Endothelial cell of umbilical vein (primary cell): ENCODE measurements at regions not wholly inside any gene's neighbourhood (a gene's known extent, or its start where the extent isn't known, plus 50 kb on each side); places are given as distances from the start of the nearest gene placed in this dataset.

Experiments used
- BruUV-seq: library from RNA; stranded (reverse); fragments of 400-500 nt; replicated peaks from 2 replicates; lab custom pipeline; 2021; lab: Mats Ljungman, UMichigan
- CTCF ChIA-PET: fragments of 300-600, 350-600 bp; sonication (Branson Sonifier 250); formaldehyde crosslinking; loops from one replicate; lab custom pipeline; 2021; ENCODE audit warnings: antibody characterized with exemption, inconsistent platforms; lab: Charles Lee
- POLR2A ChIA-PET: fragments of 300-600, 350-600 bp; sonication (Branson Sonifier 250); formaldehyde crosslinking; loops from one replicate; lab custom pipeline; 2021; ENCODE audit warnings: antibody characterized with exemption, inconsistent platforms; lab: Charles Lee
- DNase-seq: peaks from one replicate; pipeline ENCODE4 v3.0.0-alpha.2; 2011; ENCODE audit warnings: low read depth, low spot score
- FAIRE-seq: peaks from 2 replicates; lab custom pipeline; 2011; peaks lifted over from hg19 to GRCh38; lab: Jason Lieb, UNC
- H2AFZ ChIP-seq: 2 replicates; pipeline ENCODE4 v1.6.0; 2012; ENCODE audit warnings: low read depth, low read length, control low read depth, inconsistent platforms
- H3K27ac ChIP-seq: 2 replicates; pipeline ENCODE4 v1.5.1; 2011; ENCODE audit warnings: low read depth, mild to moderate bottlenecking, control low read depth, low read length, moderate library complexity; ENCODE audit not compliant: insufficient read depth
- H3K27me3 ChIP-seq, 2 experiments: 2 replicates each; pipeline versions ENCODE4 v1.6.0 to v1.6.1; 2011; ENCODE audit warnings: low read length in 2 of 2, mixed read lengths in 1 of 2; ENCODE audit not compliant: control insufficient read depth in 2 of 2, insufficient read depth in 2 of 2
- H3K36me3 ChIP-seq, 2 experiments: 2 replicates in 1 of 2; 3 replicates in 1 of 2; pipeline ENCODE4 v1.5.1; 2011; ENCODE audit warnings: low read length in 2 of 2, mild to moderate bottlenecking in 1 of 2, moderate library complexity in 1 of 2; ENCODE audit not compliant: control insufficient read depth in 2 of 2, insufficient read depth in 2 of 2; ENCODE audit errors: extremely low read depth in 1 of 2
- H3K4me1 ChIP-seq: 3 replicates; pipeline ENCODE4 v1.5.1; 2011; ENCODE audit warnings: mild to moderate bottlenecking, low read length; ENCODE audit not compliant: control insufficient read depth, insufficient read depth; ENCODE audit errors: extremely low read depth
- H3K4me2 ChIP-seq: 2 replicates; pipeline ENCODE4 v1.6.1; 2011; ENCODE audit warnings: low read length, control low read depth, mixed read lengths; ENCODE audit not compliant: insufficient read depth
- H3K4me3 ChIP-seq, 3 experiments: fragments of 200-600 bp in 1 of 3; sonication (generic), shearing (Covaris generic) in 1 of 3; replicated peaks in 1 of 3; 2 replicates each; pipeline ENCODE4 v1.5.1; 2011 to 2016; ENCODE audit warnings: control low read depth in 3 of 3, low read length in 3 of 3, mild to moderate bottlenecking in 2 of 3, inconsistent platforms in 1 of 3, low read depth in 1 of 3, moderate library complexity in 1 of 3; ENCODE audit not compliant: insufficient read depth in 1 of 3
- H3K79me2 ChIP-seq: 2 replicates; pipeline ENCODE4 v1.6.0; 2012; ENCODE audit warnings: low read length, inconsistent platforms; ENCODE audit not compliant: control insufficient read depth, insufficient read depth
- H3K9ac ChIP-seq: replicated peaks from 2 replicates; pipeline ENCODE3; 2011; ENCODE audit warnings: low read length, control low read depth; ENCODE audit not compliant: insufficient read depth; ENCODE audit errors: extremely low read depth
- H3K9me1 ChIP-seq: replicated peaks from 3 replicates; pipeline ENCODE4 v1.6.0; 2011; ENCODE audit warnings: mild to moderate bottlenecking, low read length; ENCODE audit not compliant: control insufficient read depth, insufficient read depth; ENCODE audit errors: extremely low read depth
- H3K9me3 ChIP-seq: replicated peaks from 2 replicates; pipeline ENCODE4 v1.5.1; 2012; ENCODE audit warnings: low read length, inconsistent platforms; ENCODE audit not compliant: control insufficient read depth, insufficient read depth
- H4K20me1 ChIP-seq: replicated peaks from 2 replicates; pipeline ENCODE3; 2011; ENCODE audit warnings: mild to moderate bottlenecking, low read length; ENCODE audit not compliant: control insufficient read depth, insufficient read depth; ENCODE audit errors: extremely low read depth
- EZH2 ChIP-seq: IDR thresholded peaks from 2 replicates; pipeline ENCODE4 v1.6.1; 2012; ENCODE audit warnings: borderline replicate concordance, low read depth, mild to moderate bottlenecking, moderate library complexity, low read length, inconsistent platforms; ENCODE audit not compliant: severe bottlenecking
- FOS ChIP-seq: IDR thresholded peaks from 2 replicates; pipeline ENCODE4 v1.6.1; 2011; ENCODE audit warnings: mild to moderate bottlenecking, low read length, moderate library complexity, borderline replicate concordance; ENCODE audit not compliant: insufficient read depth
- GATA2 ChIP-seq: IDR thresholded peaks from 2 replicates; pipeline ENCODE4 v1.7.0; 2011; ENCODE audit warnings: low read depth, mild to moderate bottlenecking, moderate library complexity, mixed read lengths, low read length; ENCODE audit not compliant: insufficient read length, insufficient read depth
- JUN ChIP-seq: IDR thresholded peaks from 2 replicates; pipeline ENCODE4 v1.6.1; 2011; ENCODE audit warnings: borderline replicate concordance, low read depth; ENCODE audit not compliant: insufficient read length, insufficient read depth
- MAX ChIP-seq: IDR thresholded peaks from 2 replicates; pipeline ENCODE4 v1.6.1; 2011; ENCODE audit not compliant: insufficient read depth, insufficient read length
- MYC ChIP-seq: IDR thresholded peaks from one replicate; pipeline ENCODE4 v1.6.1; 2011; ENCODE audit warnings: mild to moderate bottlenecking, low read depth, low read length
- POLR2A ChIP-seq: IDR thresholded peaks from 2 replicates; pipeline ENCODE4 v1.6.1; 2012; ENCODE audit warnings: low read depth, mild to moderate bottlenecking, control low read depth, low read length
- POLR2AphosphoS5 ChIP-seq: IDR thresholded peaks from 2 replicates; pipeline ENCODE4 v1.6.1; 2012; ENCODE audit warnings: low read depth, mild to moderate bottlenecking, control low read depth, low read length, moderate library complexity; ENCODE audit not compliant: insufficient read depth
- dilution Hi-C: fragments of 300-500 bp; cut with MboI; formaldehyde crosslinking; loops from one replicate; pipeline ENCODE4 v1.15.0; 2019; ENCODE audit warnings: low sequenced_read_pairs; ENCODE audit not compliant: extremely low pct_ligation_motif_present
- intact Hi-C: fragments of 100-400 bp; cut with micrococcal nuclease; formaldehyde crosslinking; loops from one replicate; pipeline ENCODE4 v1.10.0; 2022
- TF ChIP-seq, protein P1 (sequence below), 2 donors: IDR thresholded peaks; 1 replicate in 1 of 2; 2 replicates in 1 of 2; pipeline ENCODE4 v1.5.1; 2011; ENCODE audit warnings: low read length in 2 of 2, mild to moderate bottlenecking in 2 of 2, moderate library complexity in 2 of 2, control low read depth in 1 of 2, inconsistent platforms in 1 of 2, low read depth in 1 of 2; ENCODE audit not compliant: insufficient read depth in 1 of 2; ENCODE audit errors: extremely low read depth in 1 of 2

DNA sequence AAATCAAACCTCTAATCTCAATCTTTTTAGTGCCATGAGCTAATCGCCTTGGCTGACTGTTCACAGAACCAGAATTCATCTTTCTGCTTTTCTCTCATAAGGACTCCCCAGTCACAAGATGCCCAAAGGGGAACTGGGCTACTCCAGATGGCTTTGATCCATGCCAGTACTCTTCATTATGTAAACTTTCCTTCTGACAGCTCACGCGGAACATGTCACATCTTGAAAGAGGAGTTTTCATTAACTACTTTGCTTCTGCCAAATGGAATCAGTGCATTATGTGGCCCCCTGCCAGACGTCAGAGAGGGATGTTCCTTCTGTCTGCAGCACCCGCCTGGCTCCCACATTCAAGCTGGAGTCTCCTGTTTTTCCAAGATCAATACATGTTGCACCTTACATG is 142.1 kb upstream of the NMUR2 start:
- Histone ChIP-seq H3K27ac (no peak overlapping the region), H3K4me1 (no peaks in the 10 kb centered on the region), H3K36me3 (no peaks in the 10 kb centered on the region), H4K20me1 (no peaks in the 10 kb centered on the region), H3K9me3 (no peaks in the 10 kb centered on the region), H3K9ac (no peak overlapping the region), H2AFZ (no peak overlapping the region), H3K4me2 (no peak overlapping the region), H3K79me2 (no peaks in the 10 kb centered on the region), H3K27me3 (no peaks in the 10 kb centered on the region), H3K9me1 (no peaks in the 10 kb centered on the region), H3K4me3 (no peak overlapping the region)
- DNase-seq (no peak), FAIRE-seq (no peak)
- POLR2A ChIA-PET: no interaction called here
- BruUV-seq: no TSS peak
- intact Hi-C loops: no loop called here
- CTCF ChIA-PET: no interaction called here
- TF ChIP-seq GATA2 (no peak), POLR2A (no peak), JUN (no peak), POLR2AphosphoS5 (no peak), MYC (no peak), MAX (no peak), EZH2 (no peak), FOS (no peak)
- TF ChIP-seq, protein P1, sequence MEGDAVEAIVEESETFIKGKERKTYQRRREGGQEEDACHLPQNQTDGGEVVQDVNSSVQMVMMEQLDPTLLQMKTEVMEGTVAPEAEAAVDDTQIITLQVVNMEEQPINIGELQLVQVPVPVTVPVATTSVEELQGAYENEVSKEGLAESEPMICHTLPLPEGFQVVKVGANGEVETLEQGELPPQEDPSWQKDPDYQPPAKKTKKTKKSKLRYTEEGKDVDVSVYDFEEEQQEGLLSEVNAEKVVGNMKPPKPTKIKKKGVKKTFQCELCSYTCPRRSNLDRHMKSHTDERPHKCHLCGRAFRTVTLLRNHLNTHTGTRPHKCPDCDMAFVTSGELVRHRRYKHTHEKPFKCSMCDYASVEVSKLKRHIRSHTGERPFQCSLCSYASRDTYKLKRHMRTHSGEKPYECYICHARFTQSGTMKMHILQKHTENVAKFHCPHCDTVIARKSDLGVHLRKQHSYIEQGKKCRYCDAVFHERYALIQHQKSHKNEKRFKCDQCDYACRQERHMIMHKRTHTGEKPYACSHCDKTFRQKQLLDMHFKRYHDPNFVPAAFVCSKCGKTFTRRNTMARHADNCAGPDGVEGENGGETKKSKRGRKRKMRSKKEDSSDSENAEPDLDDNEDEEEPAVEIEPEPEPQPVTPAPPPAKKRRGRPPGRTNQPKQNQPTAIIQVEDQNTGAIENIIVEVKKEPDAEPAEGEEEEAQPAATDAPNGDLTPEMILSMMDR (IDR thresholded peaks at IDR 0.05; ENCODE audit: extremely low read depth in 1 of 2, insufficient read depth in 1 of 2, low read depth in 1 of 2, low read length in 2 of 2): no peak
- dilution Hi-C loops: no loop called here
